ENCODE measurements at regions not wholly inside any gene's neighbourhood (a gene's known extent, or its start where the extent isn't known, plus 50 kb on each side); places are given as distances from the start of the nearest gene placed in this dataset.

- TF ChIP-seq CTCF (conservative IDR thresholded peaks at IDR 0.05; ENCODE audit: low read depth, low read length): no peak
- H3K4me3 ChIP-seq (ENCODE audit: low read depth, low read length): no peak overlapping the region
Measured at GRCh38 chr14:101242442-101243385, 318.6 kb upstream of the DIO3 start.

GRCh38 chr14:101243587-101244338, 317.5 kb upstream of the DIO3 start:
- no peak overlapping the region for H3K4me3 ChIP-seq (ENCODE audit: low read depth, low read length)
- no peak for TF ChIP-seq CTCF (conservative IDR thresholded peaks at IDR 0.05; ENCODE audit: low read depth, low read length)
- DNase-seq (ENCODE audit: low read depth): no peak

More at GRCh38 chr14:101242442-101243385, 318.6 kb upstream of the DIO3 start:
- no peak for DNase-seq (ENCODE audit: low read depth)

GRCh38 chr14:101246894-101247841, 314.1 kb upstream of the DIO3 start:
- H3K4me3 ChIP-seq (ENCODE audit: low read depth, low read length): no peak overlapping the region
- TF ChIP-seq CTCF (conservative IDR thresholded peaks at IDR 0.05; ENCODE audit: low read depth, low read length): no peak
- DNase-seq (ENCODE audit: low read depth): no peak

GRCh38 chr14:101247842-101248725, 313.2 kb upstream of the DIO3 start:
- no peak for TF ChIP-seq CTCF (conservative IDR thresholded peaks at IDR 0.05; ENCODE audit: low read depth, low read length)
- DNase-seq (ENCODE audit: low read depth): no peak
- no peak overlapping the region for H3K4me3 ChIP-seq (ENCODE audit: low read depth, low read length)

GRCh38 chr14:101248840-101249675, 312.2 kb upstream of the DIO3 start:
- H3K4me3 ChIP-seq (ENCODE audit: low read depth, low read length): no peak overlapping the region
- TF ChIP-seq CTCF (conservative IDR thresholded peaks at IDR 0.05; ENCODE audit: low read depth, low read length): no peak
- DNase-seq (ENCODE audit: low read depth): no peak

All from choroid plexus epithelial cell (primary cell).